Nephron (organoid): ENCODE measurements at regions not wholly inside any gene's neighbourhood (a gene's known extent, or its start where the extent isn't known, plus 50 kb on each side); places are given as distances from the start of the nearest gene placed in this dataset.

ENCODE experiments used
- H3K27ac Mint-ChIP-seq, 3 experiments: 2 replicates each; pipeline ENCODE4 v1.8.0; 2020; ENCODE audit warnings: mixed read lengths in 3 of 3, mild to moderate bottlenecking in 2 of 3, moderate library complexity in 1 of 3
- H3K27me3 Mint-ChIP-seq: 2 replicates; pipeline ENCODE4 v1.8.0; 2021; ENCODE audit warnings: low read depth, mild to moderate bottlenecking, moderate library complexity, mixed read lengths
- H3K36me3 Mint-ChIP-seq: 2 replicates; pipeline ENCODE4 v1.8.0; 2020; ENCODE audit warnings: low read depth, mixed read lengths
- H3K4me1 Mint-ChIP-seq: 2 replicates; pipeline ENCODE4 v1.8.0; 2020; ENCODE audit warnings: mixed read lengths
- H3K4me3 Mint-ChIP-seq, 3 experiments: 2 replicates each; pipeline ENCODE4 v1.8.0; 2020; ENCODE audit warnings: mild to moderate bottlenecking in 3 of 3, mixed read lengths in 3 of 3, moderate library complexity in 2 of 3
- H3K9me3 Mint-ChIP-seq: 2 replicates; pipeline ENCODE4 v1.8.0; 2020; ENCODE audit warnings: mixed read lengths
- TF ChIP-seq, protein P1 (sequence below), 3 experiments: fragments of 200-600 bp; sonication (generic); IDR thresholded peaks; one replicate each; pipeline ENCODE4 v1.5.0; 2021; ENCODE audit warnings: antibody characterized with exemption in 3 of 3; ENCODE audit not compliant: unreplicated experiment in 3 of 3

DNA sequence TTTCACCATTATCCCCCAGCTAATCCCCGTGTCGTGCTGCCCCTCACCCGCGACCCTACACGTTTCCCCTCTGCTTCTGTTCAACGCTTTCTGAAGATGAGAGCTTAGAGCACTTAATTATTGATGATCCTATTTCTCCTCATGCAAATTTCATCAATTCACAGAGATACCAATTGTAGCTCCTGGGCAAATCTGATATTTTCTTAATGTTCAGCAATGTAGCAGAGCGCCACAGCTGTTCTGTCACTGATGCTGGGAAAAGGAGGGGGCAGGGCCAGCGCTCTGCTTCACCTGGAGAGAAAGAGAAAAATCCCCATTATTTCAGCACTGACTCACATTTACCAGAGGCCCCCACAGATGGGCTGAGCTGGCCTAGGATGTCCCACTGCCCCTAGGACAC lies 121.2 kb downstream of the TTLL2 start:
- Mint-ChIP-seq H3K36me3 (no peaks in the 10 kb centered on the region), H3K4me1 (peaks cover 24% of the 10 kb centered on the region), H3K4me3 (no peak overlapping the region), H3K9me3 (no peaks in the 10 kb centered on the region), H3K27ac (no peak overlapping the region), H3K27me3 (peaks cover 8% of the 10 kb centered on the region)
- TF ChIP-seq, protein P1, sequence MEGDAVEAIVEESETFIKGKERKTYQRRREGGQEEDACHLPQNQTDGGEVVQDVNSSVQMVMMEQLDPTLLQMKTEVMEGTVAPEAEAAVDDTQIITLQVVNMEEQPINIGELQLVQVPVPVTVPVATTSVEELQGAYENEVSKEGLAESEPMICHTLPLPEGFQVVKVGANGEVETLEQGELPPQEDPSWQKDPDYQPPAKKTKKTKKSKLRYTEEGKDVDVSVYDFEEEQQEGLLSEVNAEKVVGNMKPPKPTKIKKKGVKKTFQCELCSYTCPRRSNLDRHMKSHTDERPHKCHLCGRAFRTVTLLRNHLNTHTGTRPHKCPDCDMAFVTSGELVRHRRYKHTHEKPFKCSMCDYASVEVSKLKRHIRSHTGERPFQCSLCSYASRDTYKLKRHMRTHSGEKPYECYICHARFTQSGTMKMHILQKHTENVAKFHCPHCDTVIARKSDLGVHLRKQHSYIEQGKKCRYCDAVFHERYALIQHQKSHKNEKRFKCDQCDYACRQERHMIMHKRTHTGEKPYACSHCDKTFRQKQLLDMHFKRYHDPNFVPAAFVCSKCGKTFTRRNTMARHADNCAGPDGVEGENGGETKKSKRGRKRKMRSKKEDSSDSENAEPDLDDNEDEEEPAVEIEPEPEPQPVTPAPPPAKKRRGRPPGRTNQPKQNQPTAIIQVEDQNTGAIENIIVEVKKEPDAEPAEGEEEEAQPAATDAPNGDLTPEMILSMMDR (IDR thresholded peaks at IDR 0.05; ENCODE audit: unreplicated experiment in 3 of 3), result no peak

DNA sequence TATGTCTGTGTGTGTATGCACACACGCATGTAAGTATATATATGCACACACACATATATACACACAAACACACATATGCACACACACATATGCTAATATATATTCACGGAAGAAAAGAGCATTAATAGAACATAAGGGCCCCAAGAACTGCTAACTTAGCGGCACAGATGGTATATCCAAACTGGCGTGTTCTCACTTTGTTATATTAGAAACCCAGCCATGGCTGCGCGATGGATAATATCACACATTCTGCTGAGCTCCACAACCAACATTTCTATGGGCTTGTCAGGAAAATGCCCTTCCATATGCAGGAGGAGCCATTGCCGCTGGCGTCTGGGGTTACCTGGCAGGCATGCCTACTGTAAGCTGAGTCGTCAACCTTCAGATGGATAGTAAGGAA lies 122.1 kb downstream of the TTLL2 start:
- Mint-ChIP-seq H3K27me3 (peaks cover 8% of the 10 kb centered on the region), H3K4me1 (peaks cover 19% of the 10 kb centered on the region), H3K9me3 (no peaks in the 10 kb centered on the region), H3K4me3 (no peak overlapping the region), H3K27ac (no peak overlapping the region), H3K36me3 (no peaks in the 10 kb centered on the region)
- TF ChIP-seq, protein P1 (IDR thresholded peaks at IDR 0.05; ENCODE audit: unreplicated experiment in 3 of 3), result no peak

DNA sequence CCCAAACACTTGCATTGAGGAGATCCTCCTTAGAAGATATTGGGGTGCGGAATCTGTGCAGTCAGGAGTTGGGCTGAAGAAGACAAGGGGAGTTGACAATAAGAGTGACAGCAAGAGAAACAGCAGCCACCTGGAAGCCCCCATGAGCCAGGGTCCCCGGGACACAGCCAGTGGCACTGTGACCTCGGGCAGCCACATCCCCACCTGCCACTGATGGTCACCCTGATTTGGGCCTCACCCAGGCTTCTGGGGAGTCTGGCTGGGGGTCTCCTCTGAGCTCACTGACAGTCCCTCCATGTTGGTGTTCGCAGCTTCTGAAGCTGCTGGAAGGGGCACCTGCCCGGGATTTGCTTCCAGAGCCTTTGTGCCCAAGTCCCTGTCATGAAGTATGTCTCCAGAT lies 123.5 kb downstream of the TTLL2 start:
- TF ChIP-seq, protein P1 (IDR thresholded peaks at IDR 0.05; ENCODE audit: unreplicated experiment in 3 of 3), result no peak
- Mint-ChIP-seq H3K4me3 (no peak overlapping the region), H3K36me3 (no peaks in the 10 kb centered on the region), H3K4me1 (peaks cover 5% of the 10 kb centered on the region), H3K9me3 (no peaks in the 10 kb centered on the region), H3K27ac (no peak overlapping the region), H3K27me3 (no peaks in the 10 kb centered on the region)

- TF ChIP-seq, protein P1 (IDR thresholded peaks at IDR 0.05; ENCODE audit: unreplicated experiment in 3 of 3), result no peak
- no peaks in the 10 kb centered on the region for H3K36me3 Mint-ChIP-seq
- H3K9me3 Mint-ChIP-seq, result no peaks in the 10 kb centered on the region
These were observed 124.4 kb downstream of the TTLL2 start for GRCh38 chr6:167449094-167449861.

DNA sequence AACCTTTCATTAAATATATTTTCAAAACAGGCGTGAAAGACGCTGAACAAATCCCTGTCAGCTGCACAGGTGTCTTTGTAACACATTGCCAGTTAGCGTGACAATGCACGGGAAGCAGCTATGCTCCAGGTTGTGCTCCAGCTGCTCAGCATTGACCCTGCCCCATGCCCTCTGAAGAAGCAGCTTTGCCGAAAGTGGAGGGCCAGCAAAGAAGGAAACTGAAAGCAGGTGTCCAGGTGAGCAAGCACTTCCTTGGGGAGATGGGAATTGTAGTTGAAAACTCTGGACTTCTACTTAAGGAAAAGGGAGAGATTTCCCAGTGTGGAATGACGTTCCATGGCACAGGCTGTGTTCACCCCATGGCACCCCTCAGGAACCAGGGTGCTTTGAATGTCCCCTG lies 125.7 kb downstream of the TTLL2 start:
- H3K36me3 Mint-ChIP-seq, result no peaks in the 10 kb centered on the region
- TF ChIP-seq, protein P1 (IDR thresholded peaks at IDR 0.05; ENCODE audit: unreplicated experiment in 3 of 3), result no peak
- no peak overlapping the region for H3K4me3 Mint-ChIP-seq
- H3K4me1 Mint-ChIP-seq, result peaks cover 4% of the 10 kb centered on the region
- no peak overlapping the region for H3K27ac Mint-ChIP-seq
- H3K27me3 Mint-ChIP-seq, result no peaks in the 10 kb centered on the region
- no peaks in the 10 kb centered on the region for H3K9me3 Mint-ChIP-seq

More at GRCh38 chr6:167449094-167449861, 124.4 kb downstream of the TTLL2 start:
- Mint-ChIP-seq H3K4me3 (no peak overlapping the region), H3K27ac (no peak overlapping the region), H3K4me1 (peaks cover 4% of the 10 kb centered on the region), H3K27me3 (no peaks in the 10 kb centered on the region)
